Ishikawa (cell line): ENCODE measurements at regions not wholly inside any gene's neighbourhood (a gene's known extent, or its start where the extent isn't known, plus 50 kb on each side); places are given as distances from the start of the nearest gene placed in this dataset.

Experiments used
- CEBPB ChIP-seq: IDR thresholded peaks from 2 replicates; pipeline ENCODE4 v1.6.1; 2012
- EP300 ChIP-seq: IDR thresholded peaks from 2 replicates; pipeline ENCODE4 v1.6.1; 2012; ENCODE audit warnings: borderline replicate concordance
- NFIC ChIP-seq: IDR thresholded peaks from 2 replicates; pipeline ENCODE4 v1.6.1; 2012
- TF ChIP-seq, protein P1 (sequence below): IDR thresholded peaks from 2 replicates; pipeline ENCODE4 v1.6.1; 2012; ENCODE audit warnings: low read depth, mild to moderate bottlenecking

DNA sequence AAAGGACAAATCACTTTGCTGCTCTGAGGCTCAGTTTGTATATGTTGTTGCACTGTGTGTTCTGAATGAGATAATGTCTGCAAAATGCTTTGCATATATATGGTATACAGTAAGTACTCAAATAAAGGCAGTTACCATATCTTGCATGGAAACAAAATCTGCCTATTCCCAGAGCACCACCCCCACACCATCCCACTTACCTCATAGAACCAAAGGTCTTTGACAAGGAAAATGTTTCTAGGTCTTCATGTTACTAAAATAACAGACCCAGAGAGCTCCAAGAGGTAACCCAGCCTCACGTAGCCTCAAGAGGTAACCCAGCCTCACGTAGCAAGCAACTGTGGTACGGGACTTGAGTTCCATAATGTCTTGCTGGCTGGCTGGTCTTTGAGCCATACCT lies 71.6 kb upstream of the CMKLR1 start:
- no peak for TF ChIP-seq EP300
- TF ChIP-seq, protein P1, sequence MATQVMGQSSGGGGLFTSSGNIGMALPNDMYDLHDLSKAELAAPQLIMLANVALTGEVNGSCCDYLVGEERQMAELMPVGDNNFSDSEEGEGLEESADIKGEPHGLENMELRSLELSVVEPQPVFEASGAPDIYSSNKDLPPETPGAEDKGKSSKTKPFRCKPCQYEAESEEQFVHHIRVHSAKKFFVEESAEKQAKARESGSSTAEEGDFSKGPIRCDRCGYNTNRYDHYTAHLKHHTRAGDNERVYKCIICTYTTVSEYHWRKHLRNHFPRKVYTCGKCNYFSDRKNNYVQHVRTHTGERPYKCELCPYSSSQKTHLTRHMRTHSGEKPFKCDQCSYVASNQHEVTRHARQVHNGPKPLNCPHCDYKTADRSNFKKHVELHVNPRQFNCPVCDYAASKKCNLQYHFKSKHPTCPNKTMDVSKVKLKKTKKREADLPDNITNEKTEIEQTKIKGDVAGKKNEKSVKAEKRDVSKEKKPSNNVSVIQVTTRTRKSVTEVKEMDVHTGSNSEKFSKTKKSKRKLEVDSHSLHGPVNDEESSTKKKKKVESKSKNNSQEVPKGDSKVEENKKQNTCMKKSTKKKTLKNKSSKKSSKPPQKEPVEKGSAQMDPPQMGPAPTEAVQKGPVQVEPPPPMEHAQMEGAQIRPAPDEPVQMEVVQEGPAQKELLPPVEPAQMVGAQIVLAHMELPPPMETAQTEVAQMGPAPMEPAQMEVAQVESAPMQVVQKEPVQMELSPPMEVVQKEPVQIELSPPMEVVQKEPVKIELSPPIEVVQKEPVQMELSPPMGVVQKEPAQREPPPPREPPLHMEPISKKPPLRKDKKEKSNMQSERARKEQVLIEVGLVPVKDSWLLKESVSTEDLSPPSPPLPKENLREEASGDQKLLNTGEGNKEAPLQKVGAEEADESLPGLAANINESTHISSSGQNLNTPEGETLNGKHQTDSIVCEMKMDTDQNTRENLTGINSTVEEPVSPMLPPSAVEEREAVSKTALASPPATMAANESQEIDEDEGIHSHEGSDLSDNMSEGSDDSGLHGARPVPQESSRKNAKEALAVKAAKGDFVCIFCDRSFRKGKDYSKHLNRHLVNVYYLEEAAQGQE, result no peak
- no peak for TF ChIP-seq CEBPB
- TF ChIP-seq NFIC, result no peak
